ENCODE measurements at regions not wholly inside any gene's neighbourhood (a gene's known extent, or its start where the extent isn't known, plus 50 kb on each side); places are given as distances from the start of the nearest gene placed in this dataset.

DNA sequence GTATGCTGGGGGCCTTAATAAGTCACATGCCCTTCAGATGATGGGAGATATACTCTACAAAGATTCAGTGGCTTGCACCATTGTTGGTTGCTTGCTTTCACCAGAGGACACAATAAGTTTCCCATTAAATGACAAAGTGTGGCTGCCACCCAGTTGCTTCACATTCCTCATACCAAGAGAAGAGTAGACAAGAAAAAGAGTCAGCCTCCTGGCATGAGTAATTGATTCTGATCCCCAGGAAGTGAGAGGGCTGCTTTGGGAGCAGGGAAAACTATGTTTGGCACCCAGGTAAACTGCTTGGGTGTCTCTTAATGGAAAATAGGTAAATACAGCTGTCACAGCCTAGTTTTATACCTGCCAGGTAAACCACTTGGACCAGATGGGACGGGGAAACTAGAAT is 66.7 kb upstream of the IL6 start:
- TF ChIP-seq, protein P1, sequence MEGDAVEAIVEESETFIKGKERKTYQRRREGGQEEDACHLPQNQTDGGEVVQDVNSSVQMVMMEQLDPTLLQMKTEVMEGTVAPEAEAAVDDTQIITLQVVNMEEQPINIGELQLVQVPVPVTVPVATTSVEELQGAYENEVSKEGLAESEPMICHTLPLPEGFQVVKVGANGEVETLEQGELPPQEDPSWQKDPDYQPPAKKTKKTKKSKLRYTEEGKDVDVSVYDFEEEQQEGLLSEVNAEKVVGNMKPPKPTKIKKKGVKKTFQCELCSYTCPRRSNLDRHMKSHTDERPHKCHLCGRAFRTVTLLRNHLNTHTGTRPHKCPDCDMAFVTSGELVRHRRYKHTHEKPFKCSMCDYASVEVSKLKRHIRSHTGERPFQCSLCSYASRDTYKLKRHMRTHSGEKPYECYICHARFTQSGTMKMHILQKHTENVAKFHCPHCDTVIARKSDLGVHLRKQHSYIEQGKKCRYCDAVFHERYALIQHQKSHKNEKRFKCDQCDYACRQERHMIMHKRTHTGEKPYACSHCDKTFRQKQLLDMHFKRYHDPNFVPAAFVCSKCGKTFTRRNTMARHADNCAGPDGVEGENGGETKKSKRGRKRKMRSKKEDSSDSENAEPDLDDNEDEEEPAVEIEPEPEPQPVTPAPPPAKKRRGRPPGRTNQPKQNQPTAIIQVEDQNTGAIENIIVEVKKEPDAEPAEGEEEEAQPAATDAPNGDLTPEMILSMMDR (IDR thresholded peaks at IDR 0.05; ENCODE audit: insufficient read depth, low read depth, low read length) = no peak
- no peak for TF ChIP-seq EZH2 (IDR thresholded peaks at IDR 0.05; ENCODE audit: insufficient read depth, low read length)
